H1 (cell line): ENCODE measurements at regions not wholly inside any gene's neighbourhood (a gene's known extent, or its start where the extent isn't known, plus 50 kb on each side); places are given as distances from the start of the nearest gene placed in this dataset.

Source experiments
- CTCF ChIA-PET: fragments of 300-600 bp; sonication (Branson Sonifier 250); formaldehyde crosslinking; loops from one replicate; lab custom pipeline; 2021; ENCODE audit not compliant: partially characterized antibody; lab: Charles Lee
- POLR2A ChIA-PET: fragments of 300-600 bp; sonication (Branson Sonifier 250); formaldehyde crosslinking; loops from one replicate; lab custom pipeline; 2021; ENCODE audit warnings: inconsistent platforms; ENCODE audit not compliant: partially characterized antibody; lab: Charles Lee
- DNase-seq, 2 experiments: peaks; one replicate each; pipeline versions ENCODE4 v3.0.0 to v3.0.0-alpha.2; 2010 to 2022; ENCODE audit warnings: low spot score in 2 of 2, low read depth in 1 of 2, mixed read lengths in 1 of 2
- FAIRE-seq: peaks from 2 replicates; lab custom pipeline; 2011; peaks lifted over from hg19 to GRCh38; lab: Jason Lieb, UNC
- H2AFZ ChIP-seq: 2 replicates; pipeline ENCODE4 v1.8.1; 2012; ENCODE audit warnings: low read length, inconsistent platforms
- H2AK5ac ChIP-seq: 2 replicates; pipeline ENCODE4 v1.6.1; 2013; ENCODE audit warnings: low read depth, low read length
- H2BK120ac ChIP-seq: replicated peaks from 2 replicates; pipeline ENCODE3; 2013; ENCODE audit warnings: low read depth, low read length, inconsistent platforms
- H2BK12ac ChIP-seq: 2 replicates; pipeline ENCODE4 v1.6.1; 2013; ENCODE audit warnings: low read depth, low read length
- H2BK15ac ChIP-seq: 2 replicates; pipeline ENCODE4 v1.6.1; 2013; ENCODE audit warnings: low read length
- H2BK20ac ChIP-seq: 2 replicates; pipeline ENCODE4 v1.6.1; 2013; ENCODE audit warnings: low read length
- H2BK5ac ChIP-seq: 2 replicates; pipeline ENCODE4 v1.6.1; 2013; ENCODE audit warnings: low read depth, low read length
- H3K14ac ChIP-seq: 2 replicates; pipeline ENCODE4 v1.6.1; 2013; ENCODE audit warnings: inconsistent platforms; ENCODE audit not compliant: insufficient read length
- H3K18ac ChIP-seq: 2 replicates; pipeline ENCODE4 v1.6.1; 2013; ENCODE audit warnings: low read length; ENCODE audit errors: extremely low read depth
- H3K23ac ChIP-seq: 2 replicates; pipeline ENCODE4 v1.6.1; 2013; ENCODE audit warnings: inconsistent platforms; ENCODE audit not compliant: insufficient read length
- H3K23me2 ChIP-seq: 2 replicates; pipeline ENCODE4 v1.6.1; 2013; ENCODE audit warnings: low read depth, low read length
- H3K27ac ChIP-seq: 2 replicates; pipeline ENCODE4 v1.6.1; 2011; ENCODE audit warnings: low read depth, low read length, inconsistent platforms
- H3K27me3 ChIP-seq, 4 experiments: replicated peaks in 1 of 4; 1 replicate in 1 of 4; 2 replicates in 3 of 4; pipeline versions ENCODE4 v1.6.1 to v1.8.1; 2011 to 2013; ENCODE audit warnings: low read length in 3 of 4, mild to moderate bottlenecking in 3 of 4, inconsistent platforms in 2 of 4, mixed read lengths in 2 of 4, moderate library complexity in 1 of 4; ENCODE audit not compliant: control insufficient read depth in 3 of 4, insufficient read depth in 3 of 4; ENCODE audit errors: extremely low read depth in 1 of 4
- H3K36me3 ChIP-seq, 4 experiments: 2 replicates each; pipeline versions ENCODE4 v1.6.1 to v1.8.1; 2011 to 2013; ENCODE audit warnings: mild to moderate bottlenecking in 4 of 4, low read length in 3 of 4, moderate library complexity in 2 of 4, control low read depth in 1 of 4, inconsistent platforms in 1 of 4; ENCODE audit not compliant: insufficient read depth in 4 of 4, control insufficient read depth in 2 of 4
- H3K4ac ChIP-seq: replicated peaks from 2 replicates; pipeline ENCODE3; 2013; ENCODE audit warnings: low read length, low read depth, mixed read lengths, inconsistent platforms; ENCODE audit not compliant: insufficient read length
- H3K4me1 ChIP-seq, 4 experiments: replicated peaks in 1 of 4; 1 replicate in 1 of 4; 2 replicates in 3 of 4; pipeline versions ENCODE4 v1.6.1 to v1.8.1; 2011 to 2013; ENCODE audit warnings: low read length in 3 of 4, inconsistent platforms in 2 of 4, mixed read lengths in 1 of 4; ENCODE audit not compliant: insufficient read depth in 4 of 4, control insufficient read depth in 3 of 4
- H3K4me2 ChIP-seq, 2 experiments: 2 replicates each; pipeline versions ENCODE4 v1.6.1 to v1.8.1; 2011 to 2013; ENCODE audit warnings: low read depth in 2 of 2, low read length in 2 of 2, control low read depth in 1 of 2, inconsistent platforms in 1 of 2, mild to moderate bottlenecking in 1 of 2; ENCODE audit not compliant: insufficient read depth in 1 of 2
- H3K4me3 ChIP-seq, 4 experiments: fragments of 200-600, 300-600 bp in 1 of 4; sonication (generic), shearing (Covaris generic), sonication (Bioruptor Twin) in 1 of 4; 2 replicates each; pipeline versions ENCODE4 v1.5.1 to v1.8.1; 2011 to 2016; ENCODE audit warnings: low read length in 4 of 4, low read depth in 3 of 4, control low read depth in 2 of 4, inconsistent platforms in 2 of 4, mild to moderate bottlenecking in 2 of 4, mixed read lengths in 1 of 4, moderate library complexity in 1 of 4; ENCODE audit not compliant: insufficient read depth in 2 of 4; ENCODE audit errors: extremely low read depth in 1 of 4
- H3K56ac ChIP-seq: replicated peaks from 2 replicates; pipeline ENCODE3; 2013; ENCODE audit warnings: low read depth, mild to moderate bottlenecking, mixed read lengths, low read length, inconsistent platforms; ENCODE audit not compliant: insufficient read length
- H3K79me1 ChIP-seq: 2 replicates; pipeline ENCODE4 v1.6.1; 2013; ENCODE audit warnings: low read depth, low read length, control low read depth
- H3K79me2 ChIP-seq, 2 experiments: 2 replicates each; pipeline versions ENCODE4 v1.6.1 to v1.8.1; 2012 to 2013; ENCODE audit warnings: low read length in 2 of 2, mild to moderate bottlenecking in 2 of 2, inconsistent platforms in 1 of 2; ENCODE audit not compliant: insufficient read depth in 2 of 2, control insufficient read depth in 1 of 2
- H3K9ac ChIP-seq, 4 experiments: replicated peaks in 1 of 4; 1 replicate in 1 of 4; 2 replicates in 3 of 4; pipeline versions ENCODE4 v1.6.1 to v1.8.1; 2011 to 2013; ENCODE audit warnings: low read depth in 3 of 4, low read length in 3 of 4, control low read depth in 2 of 4, mild to moderate bottlenecking in 2 of 4, moderate library complexity in 2 of 4, inconsistent platforms in 1 of 4; ENCODE audit errors: extremely low read depth in 1 of 4
- H3K9me3 ChIP-seq, 2 experiments: 2 replicates each; pipeline versions ENCODE4 v1.6.1 to v1.8.1; 2012 to 2013; ENCODE audit warnings: mild to moderate bottlenecking in 2 of 2, moderate library complexity in 2 of 2, control low read depth in 1 of 2, inconsistent platforms in 1 of 2, low read depth in 1 of 2, low read length in 1 of 2, mixed read lengths in 1 of 2; ENCODE audit not compliant: insufficient read depth in 2 of 2
- H4K20me1 ChIP-seq, 2 experiments: replicated peaks in 1 of 2; 2 replicates each; pipeline versions ENCODE3 to v1.8.1; 2011 to 2013; ENCODE audit warnings: inconsistent platforms in 2 of 2, low read length in 2 of 2, mild to moderate bottlenecking in 1 of 2; ENCODE audit not compliant: insufficient read depth in 2 of 2, control insufficient read depth in 1 of 2
- H4K5ac ChIP-seq: 2 replicates; pipeline ENCODE4 v1.6.1; 2013; ENCODE audit warnings: low read length, low read depth, mixed read lengths, inconsistent platforms; ENCODE audit not compliant: insufficient read length
- H4K8ac ChIP-seq: 2 replicates; pipeline ENCODE4 v1.8.0; 2013; ENCODE audit warnings: mild to moderate bottlenecking, moderate library complexity, low read length, inconsistent platforms; ENCODE audit not compliant: insufficient read depth; ENCODE audit errors: extremely low read depth
- H4K91ac ChIP-seq: replicated peaks from 2 replicates; pipeline ENCODE3; 2013; ENCODE audit warnings: low read length, mixed read lengths, inconsistent platforms; ENCODE audit not compliant: insufficient read length
- CREB1 ChIP-seq: IDR thresholded peaks from 2 replicates; pipeline ENCODE4 v1.6.1; 2012; ENCODE audit warnings: inconsistent platforms
- PHF8 ChIP-seq: fragments of 200-600 bp; sonication (generic); conservative IDR thresholded peaks from 2 replicates; pipeline ENCODE4 v1.7.1; 2012; ENCODE audit warnings: low read depth, mild to moderate bottlenecking, inconsistent platforms, low read length, moderate library complexity
- POLR2AphosphoS5 ChIP-seq: IDR thresholded peaks from 2 replicates; pipeline ENCODE4 v1.6.1; 2011; ENCODE audit warnings: low read depth, low read length
- RBBP5 ChIP-seq: IDR thresholded peaks from 2 replicates; pipeline ENCODE4 v1.7.1; 2012; ENCODE audit warnings: low read depth, mild to moderate bottlenecking, inconsistent platforms, low read length, moderate library complexity, borderline replicate concordance
- RNF2 ChIP-seq: fragments of 200-900, 300-1000 bp; sonication (generic); IDR thresholded peaks from 2 replicates; pipeline ENCODE4 v1.7.1; 2016; ENCODE audit warnings: borderline replicate concordance, low read depth, mild to moderate bottlenecking, antibody characterized with exemption, low read length; ENCODE audit not compliant: poor library complexity, severe bottlenecking; ENCODE audit errors: missing control alignments
- SRF ChIP-seq: IDR thresholded peaks from 2 replicates; pipeline ENCODE4 v1.6.1; 2011; ENCODE audit warnings: mild to moderate bottlenecking, low read depth, low read length, moderate library complexity
- SUZ12 ChIP-seq: fragments of 200-600 bp; sonication (generic); IDR thresholded peaks from 2 replicates; pipeline ENCODE4 v1.6.1; 2012; ENCODE audit warnings: mild to moderate bottlenecking, inconsistent platforms, low read length, moderate library complexity, mixed read lengths
- TEAD4 ChIP-seq: IDR thresholded peaks from 2 replicates; pipeline ENCODE4 v1.6.1; 2012; ENCODE audit warnings: low read depth, low read length, inconsistent platforms, mixed read lengths
- WGBS, 2 experiments: shearing (Covaris generic) in 1 of 2; methylation state at CpG; one replicate each; pipeline versions ENCODE4 v1.1.6 to v1.1.7; 2013 to 2015; ENCODE audit warnings: low lambda C conversion rate in 2 of 2, mixed read lengths in 2 of 2, inconsistent platforms in 1 of 2, low coverage in 1 of 2, missing lambda C conversion rate in 1 of 2; ENCODE audit not compliant: insufficient replicate concordance in 2 of 2, insufficient coverage in 1 of 2, insufficient read length in 1 of 2; ENCODE audit errors: extremely low coverage in 1 of 2, missing lambda C conversion rate in 1 of 2; 5-methylcytosine and 5-hydroxymethylcytosine counted together
- TF ChIP-seq, protein P1 (sequence below): IDR thresholded peaks from 2 replicates; pipeline ENCODE4 v1.6.1; 2011; ENCODE audit warnings: low read depth, mild to moderate bottlenecking, low read length; ENCODE audit not compliant: insufficient read depth

DNA sequence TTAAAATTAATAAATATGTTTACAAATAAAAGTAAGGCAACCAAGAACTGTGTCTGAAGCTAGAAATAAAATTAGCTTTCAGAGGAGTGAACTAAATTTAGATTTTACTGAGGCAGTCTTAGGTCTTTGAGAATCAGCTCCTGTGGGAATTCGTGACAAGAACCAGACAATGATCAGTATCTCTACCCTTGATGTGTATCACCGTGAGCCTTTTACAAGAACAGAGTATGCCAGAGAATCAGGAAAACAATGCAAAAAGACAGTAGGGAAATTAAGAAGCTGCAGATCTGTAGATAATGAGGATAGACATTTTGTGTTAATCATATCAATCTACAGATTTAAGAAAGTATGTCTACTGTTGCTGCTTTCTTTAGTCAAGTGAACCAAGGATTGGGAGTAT is 351.0 kb downstream of the COL11A1 start:
- H3K23ac ChIP-seq = no peak overlapping the region
- 85% methylated on average over 2 of the region's 2 CpGs; no CpG with 5 or more reads in 1 of the 2 experiments for WGBS, 2 experiments
- no peaks in the 10 kb centered on the region for H3K27me3 ChIP-seq
- TF ChIP-seq PHF8 (no peak), RNF2 (no peak), SUZ12 (no peak), RBBP5 (no peak), CREB1 (no peak), POLR2AphosphoS5 (no peak), TEAD4 (no peak), SRF (no peak)
- TF ChIP-seq, protein P1, sequence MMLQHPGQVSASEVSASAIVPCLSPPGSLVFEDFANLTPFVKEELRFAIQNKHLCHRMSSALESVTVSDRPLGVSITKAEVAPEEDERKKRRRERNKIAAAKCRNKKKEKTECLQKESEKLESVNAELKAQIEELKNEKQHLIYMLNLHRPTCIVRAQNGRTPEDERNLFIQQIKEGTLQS = no peak
- H3K27ac ChIP-seq = no peak overlapping the region
- no peak overlapping the region for H2AK5ac ChIP-seq
- H4K91ac ChIP-seq = no peak overlapping the region
- DNase-seq (no peak), FAIRE-seq (no peak)
- H3K56ac ChIP-seq = no peak overlapping the region
- H2BK5ac ChIP-seq = no peak overlapping the region
- no peaks in the 10 kb centered on the region for H3K36me3 ChIP-seq
- POLR2A ChIA-PET = no interaction called here
- no peak overlapping the region for H3K4me3 ChIP-seq
- H3K79me2 ChIP-seq = no peaks in the 10 kb centered on the region
- H3K23me2 ChIP-seq = no peaks in the 10 kb centered on the region
- no peak overlapping the region for H4K5ac ChIP-seq
- no peak overlapping the region for H3K4me2 ChIP-seq
- H2BK12ac ChIP-seq = no peak overlapping the region
- no peak overlapping the region for H3K4ac ChIP-seq
- H2AFZ ChIP-seq = no peak overlapping the region; the same call in 1 of the 2 replicates
- no peak overlapping the region for H3K14ac ChIP-seq
- H2BK120ac ChIP-seq = no peak overlapping the region
- H3K18ac ChIP-seq = no peak overlapping the region
- no peaks in the 10 kb centered on the region for H4K20me1 ChIP-seq
- CTCF ChIA-PET = no interaction called here
- no peak overlapping the region for H2BK15ac ChIP-seq
- H3K9ac ChIP-seq = no peak overlapping the region
- H3K9me3 ChIP-seq = no peaks in the 10 kb centered on the region
- H4K8ac ChIP-seq = no peak overlapping the region
- H3K79me1 ChIP-seq = no peaks in the 10 kb centered on the region
- H2BK20ac ChIP-seq = no peak overlapping the region
- H3K4me1 ChIP-seq = no peaks in the 10 kb centered on the region
